ENCODE measurements at regions not wholly inside any gene's neighbourhood (a gene's known extent, or its start where the extent isn't known, plus 50 kb on each side); places are given as distances from the start of the nearest gene placed in this dataset.
"Not testable (repeated sequence)": the region's sequence is repeated elsewhere in the genome, so short reads cannot be mapped to it uniquely, and the experiment has no call there.

DNA sequence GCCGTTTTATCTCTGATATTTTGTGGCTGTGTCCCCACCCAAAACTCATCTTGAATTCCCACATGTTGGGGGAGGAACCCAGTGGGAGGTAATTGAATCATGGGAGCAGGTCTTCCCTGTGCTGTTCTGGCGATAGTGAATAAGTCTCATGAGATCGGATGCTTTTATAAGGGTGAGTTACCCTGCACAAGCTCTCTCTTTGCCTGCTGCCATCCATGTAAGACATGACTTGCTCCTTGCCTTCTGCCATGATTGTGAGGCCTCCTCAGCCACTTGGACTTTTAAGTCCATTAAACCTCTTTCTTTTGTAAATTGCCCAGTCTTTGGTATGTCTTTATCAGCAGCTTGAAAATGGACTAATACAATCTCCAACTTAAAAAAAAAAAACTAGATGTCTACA lies 502.8 kb downstream of the TFAP2B start:
- DNase-seq (ENCODE audit: low spot score), result not testable (repeated sequence)

- no peak for DNase-seq (ENCODE audit: low spot score)
These were observed 503.8 kb downstream of the TFAP2B start for GRCh38 chr6:51322505-51322904.

- no peak for DNase-seq (ENCODE audit: low spot score)
These were observed 504.4 kb downstream of the TFAP2B start for GRCh38 chr6:51323056-51323455.

DNA sequence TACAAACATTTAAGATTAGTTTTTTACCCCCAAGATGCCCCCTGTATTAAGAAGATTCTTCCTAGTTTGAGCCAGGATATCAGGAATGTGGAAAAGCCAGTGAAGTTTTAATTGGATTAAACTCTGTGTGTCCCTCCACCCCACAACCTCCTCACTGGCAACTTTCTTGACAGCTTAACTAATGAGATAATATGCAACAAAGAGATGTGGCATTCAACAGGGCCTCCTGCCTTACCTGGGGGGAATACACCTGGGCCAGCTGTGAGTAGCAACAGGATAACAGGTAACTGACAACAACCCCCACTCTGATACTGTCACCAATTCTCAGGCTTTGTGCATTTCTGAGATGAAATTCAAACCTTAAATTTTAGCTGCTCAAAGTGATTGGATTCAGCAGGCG lies 512.3 kb downstream of the TFAP2B start:
- DNase-seq (ENCODE audit: low spot score), result no peak

GRCh38 chr6:51335543-51335942 lies 516.9 kb downstream of the TFAP2B start:
- no peak for DNase-seq (ENCODE audit: low spot score)

GRCh38 chr6:51336185-51336584 lies 517.5 kb downstream of the TFAP2B start:
- DNase-seq (ENCODE audit: low spot score), result no peak

DNA sequence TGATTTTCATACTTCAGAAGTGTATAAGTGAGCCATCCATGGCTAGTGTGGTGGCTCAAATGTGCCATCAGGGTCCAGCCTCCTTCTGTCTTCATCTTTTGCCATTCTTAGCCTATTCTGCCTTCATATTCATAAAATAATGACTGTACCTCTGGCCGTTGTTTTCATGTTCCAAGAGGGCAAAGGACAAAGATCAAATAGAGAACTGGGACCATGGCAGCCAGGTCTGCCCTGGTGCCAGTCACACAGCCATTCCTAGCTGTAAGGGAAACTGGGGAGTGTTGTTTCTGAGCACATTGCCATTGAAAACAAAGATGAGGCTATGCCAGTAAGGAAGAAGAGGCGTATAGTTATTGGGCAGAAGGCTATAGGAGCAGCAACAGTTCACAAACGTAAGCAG lies 518.6 kb downstream of the TFAP2B start:
- DNase-seq (ENCODE audit: low spot score), result no peak

- DNase-seq (ENCODE audit: low spot score), result no peak
These were observed 520.4 kb downstream of the TFAP2B start for GRCh38 chr6:51339108-51339507.

- DNase-seq (ENCODE audit: low spot score), result no peak
These were observed 521.1 kb downstream of the TFAP2B start for GRCh38 chr6:51339728-51340127.

DNA sequence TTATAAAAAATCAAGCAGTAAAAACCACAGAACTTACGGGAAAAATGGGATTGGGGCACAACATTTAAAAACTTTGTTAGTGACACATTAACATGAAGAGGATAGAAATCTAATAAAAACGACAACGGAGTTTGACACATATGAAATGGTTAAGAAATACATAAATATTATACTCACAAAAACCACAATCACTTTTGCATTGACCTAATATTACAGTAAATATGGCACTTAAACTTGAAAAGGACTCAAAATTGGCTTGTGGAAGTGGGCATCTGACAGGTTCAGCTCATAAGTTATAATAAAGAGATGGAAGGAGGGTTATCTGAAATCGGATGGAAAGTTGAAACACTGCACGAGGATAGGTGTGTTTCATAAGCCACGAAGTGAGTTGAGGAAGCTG lies 523.7 kb downstream of the TFAP2B start:
- no peak for DNase-seq (ENCODE audit: low spot score)

DNA sequence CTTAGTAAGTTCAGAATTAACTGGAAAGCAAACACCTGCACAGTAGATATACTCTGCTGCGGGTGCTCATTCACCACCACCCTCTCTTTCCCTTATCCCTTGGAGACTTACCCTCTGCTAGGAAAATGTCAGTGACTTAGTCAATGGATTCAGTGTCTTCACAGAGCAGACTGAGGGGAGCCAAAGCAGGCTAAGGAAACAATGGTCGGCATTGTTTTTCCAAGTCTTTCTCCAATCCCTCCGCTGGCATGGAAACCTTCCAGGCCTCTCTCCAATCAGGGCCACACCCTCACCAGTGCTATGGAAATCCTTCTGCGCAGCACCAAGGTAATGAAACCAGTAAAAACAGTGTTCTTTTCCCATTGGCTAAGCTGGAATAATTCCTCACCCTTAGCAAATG lies 531.2 kb downstream of the TFAP2B start:
- DNase-seq (ENCODE audit: low spot score), result no peak

DNA sequence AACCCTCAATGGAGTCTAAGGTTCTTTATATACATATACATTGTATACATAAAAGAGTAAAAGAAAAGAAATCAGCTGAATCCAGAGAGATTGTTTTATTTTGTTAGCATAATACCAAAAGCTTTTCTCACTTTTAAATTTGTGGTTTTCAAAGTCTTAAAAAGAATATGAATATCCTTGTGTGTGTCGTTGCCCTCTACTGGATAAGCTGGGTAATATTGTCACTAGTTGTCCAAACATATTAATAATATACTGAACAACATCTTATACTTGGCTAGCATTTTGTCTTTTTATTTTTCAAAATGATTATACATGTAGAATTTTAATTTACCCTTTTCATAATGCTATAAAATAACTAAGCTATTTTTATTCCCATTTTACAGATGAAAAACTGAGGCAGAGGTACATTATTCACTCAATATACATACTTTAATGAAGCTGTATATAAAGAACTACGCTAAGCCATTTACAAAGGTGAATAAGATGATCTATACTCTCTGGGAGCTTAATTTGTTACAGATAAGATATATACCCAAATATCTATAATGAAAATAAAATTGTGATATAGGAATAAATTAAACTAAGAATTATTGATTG lies 531.7 kb downstream of the TFAP2B start:
- peak; percentile 9 for DNase-seq (ENCODE audit: low spot score)

- DNase-seq (ENCODE audit: low spot score), result no peak
These were observed 533.9 kb downstream of the TFAP2B start for GRCh38 chr6:51352506-51353029.

DNA sequence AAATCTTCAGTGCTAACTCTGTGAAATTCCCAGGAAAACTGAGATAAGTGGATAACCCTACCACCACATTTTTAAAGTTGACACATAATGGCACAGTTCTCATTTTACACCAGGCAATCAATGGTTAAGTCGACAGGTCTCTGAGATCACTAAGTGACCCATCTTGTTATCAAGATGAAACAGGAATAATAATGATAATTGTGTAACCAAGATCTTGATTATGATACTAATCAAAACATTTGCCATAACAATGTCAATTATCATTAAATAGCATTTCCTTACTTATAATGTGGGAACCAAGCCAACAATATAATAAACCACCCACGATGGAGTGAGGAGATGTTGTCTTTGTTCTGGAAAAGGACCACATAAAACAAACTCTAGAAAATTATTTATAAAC lies 541.6 kb downstream of the TFAP2B start:
- DNase-seq (ENCODE audit: low spot score), result no peak

DNA sequence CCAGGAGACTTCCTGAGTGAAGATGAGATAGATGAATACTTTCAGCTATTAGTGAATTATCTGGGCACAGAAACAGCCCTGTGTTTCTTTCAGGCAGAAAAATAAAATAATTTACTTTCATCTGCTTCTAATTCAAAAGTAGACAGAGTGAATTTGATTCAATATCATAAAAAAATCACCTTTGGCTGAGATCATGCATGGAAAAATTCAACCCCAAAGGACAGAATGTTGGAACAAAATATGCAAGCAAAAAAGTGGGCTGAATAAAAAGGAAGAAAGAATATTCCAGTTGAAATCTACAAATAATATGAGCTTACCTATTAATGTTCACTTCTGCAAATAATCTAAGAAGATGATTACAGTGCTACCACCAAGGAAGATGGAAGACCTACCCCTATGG lies 546.9 kb downstream of the TFAP2B start:
- DNase-seq (ENCODE audit: low spot score), result no peak

GRCh38 chr6:51369485-51369884 lies 550.8 kb downstream of the TFAP2B start:
- no peak for DNase-seq (ENCODE audit: low spot score)

GRCh38 chr6:51382847-51383246 lies 564.2 kb downstream of the TFAP2B start:
- no peak for DNase-seq (ENCODE audit: low spot score)

- no peak for DNase-seq (ENCODE audit: low spot score)
These were observed 566.1 kb downstream of the TFAP2B start for GRCh38 chr6:51384736-51385135.

DNA sequence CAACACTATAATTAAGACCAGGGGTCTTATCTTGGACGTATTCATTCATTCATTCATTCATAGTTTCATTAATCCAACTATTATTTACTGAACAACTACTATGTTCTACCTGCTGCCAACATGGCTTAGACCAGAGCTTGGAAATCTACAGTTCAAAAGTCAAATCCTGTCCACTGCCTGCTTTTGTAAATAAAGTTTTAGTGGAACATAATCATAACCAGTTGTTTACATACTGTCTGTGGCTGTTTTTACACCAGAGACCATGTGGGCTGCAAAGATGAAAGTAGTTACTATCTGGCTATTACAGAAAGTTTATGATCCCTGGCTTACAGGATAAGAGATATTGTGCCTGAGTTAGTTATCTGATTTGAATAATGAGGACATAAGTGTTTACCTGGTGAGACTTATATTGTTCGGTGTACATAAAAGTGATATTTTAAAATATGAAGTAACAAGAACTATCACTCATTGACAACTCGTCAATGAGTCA lies 567.7 kb downstream of the TFAP2B start:
- no peak for DNase-seq (ENCODE audit: low spot score)

DNA sequence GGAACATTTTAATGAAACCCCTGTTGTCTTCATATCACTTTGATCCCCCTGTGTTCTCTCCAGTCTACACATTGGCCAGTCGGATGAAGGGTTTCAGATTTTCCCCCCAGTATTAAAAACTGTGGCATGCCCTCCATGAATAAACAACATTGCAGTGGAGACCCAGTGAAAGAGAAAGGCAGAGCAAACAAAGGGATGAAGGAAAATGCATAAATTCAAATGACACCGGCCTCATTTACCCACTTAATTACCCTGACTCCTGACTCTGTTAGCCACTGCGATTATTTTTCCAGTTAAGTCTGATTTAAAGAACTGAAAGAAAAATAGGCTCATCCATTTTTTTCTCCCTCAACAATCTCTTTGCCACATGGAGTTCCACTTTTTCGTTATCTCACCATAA lies 569.2 kb downstream of the TFAP2B start:
- DNase-seq (ENCODE audit: low spot score), result no peak

DNA sequence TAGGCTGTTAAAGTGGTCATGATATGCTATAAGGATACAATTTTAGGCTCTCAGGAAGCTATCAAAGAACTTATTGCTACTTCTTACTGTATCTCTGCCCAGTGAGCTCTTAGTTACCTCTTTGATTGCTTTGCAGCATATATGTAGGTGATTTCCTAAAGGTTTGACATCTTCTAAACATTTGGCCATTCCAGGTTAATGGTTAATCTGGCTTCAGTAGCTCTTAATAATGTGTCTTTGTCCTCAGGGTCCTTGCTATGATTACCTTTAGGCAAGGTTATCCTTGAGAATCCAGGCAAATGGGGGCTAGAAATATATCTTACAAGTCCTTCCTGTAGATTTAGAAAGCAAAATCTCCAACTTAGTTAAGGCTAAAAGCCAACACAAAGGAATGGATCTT lies 575.4 kb downstream of the TFAP2B start:
- DNase-seq (ENCODE audit: low spot score), result no peak

DNA sequence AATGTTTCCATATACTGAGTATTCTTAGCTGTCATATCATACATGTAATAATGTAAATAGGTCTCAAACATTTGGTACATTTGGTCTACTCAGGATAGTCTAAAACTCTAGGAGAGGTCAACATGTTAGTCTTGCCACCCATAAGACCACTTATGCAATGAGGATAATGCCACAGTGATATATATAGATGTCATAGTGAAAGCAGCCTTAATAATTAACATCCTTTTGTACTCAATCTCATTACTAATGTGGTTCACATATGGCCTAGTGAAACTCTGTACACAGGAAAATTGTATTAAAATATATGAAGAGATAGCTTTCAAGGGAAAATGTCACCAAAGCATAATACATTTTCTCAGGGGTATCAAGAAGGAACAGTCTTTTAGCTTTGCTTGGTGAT lies 577.9 kb downstream of the TFAP2B start:
- no peak for DNase-seq (ENCODE audit: low spot score)

GRCh38 chr6:51398064-51398705 lies 579.5 kb downstream of the TFAP2B start:
- no peak for DNase-seq (ENCODE audit: low spot score)

DNA sequence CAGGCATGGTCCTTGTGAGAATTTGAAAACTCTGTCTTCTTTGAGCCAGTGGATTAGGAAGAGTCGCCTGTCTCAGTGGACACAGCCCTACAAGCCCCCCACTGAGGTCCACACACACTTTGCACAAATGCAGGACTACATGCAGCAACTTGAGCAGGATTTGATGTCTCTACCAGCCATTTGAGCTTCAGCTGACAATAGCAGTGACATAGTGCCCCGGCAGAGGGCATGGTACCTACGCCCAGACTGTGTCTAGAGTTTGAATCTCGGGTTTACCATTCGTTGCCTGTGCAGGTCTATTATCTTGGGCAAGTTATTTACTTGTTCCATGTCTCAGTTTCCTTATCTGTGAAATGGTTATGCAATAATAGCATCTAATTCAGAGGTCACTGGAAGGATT lies 580.1 kb downstream of the TFAP2B start:
- DNase-seq (ENCODE audit: low spot score), result peak; percentile 20
